Non-pigmented ciliary epithelial cell (primary cell): ENCODE measurements at regions not wholly inside any gene's neighbourhood (a gene's known extent, or its start where the extent isn't known, plus 50 kb on each side); places are given as distances from the start of the nearest gene placed in this dataset.

Experiments used
- DNase-seq: peaks from one replicate; pipeline ENCODE4 v3.0.0-alpha.2; 2010; ENCODE audit warnings: low read depth

DNA sequence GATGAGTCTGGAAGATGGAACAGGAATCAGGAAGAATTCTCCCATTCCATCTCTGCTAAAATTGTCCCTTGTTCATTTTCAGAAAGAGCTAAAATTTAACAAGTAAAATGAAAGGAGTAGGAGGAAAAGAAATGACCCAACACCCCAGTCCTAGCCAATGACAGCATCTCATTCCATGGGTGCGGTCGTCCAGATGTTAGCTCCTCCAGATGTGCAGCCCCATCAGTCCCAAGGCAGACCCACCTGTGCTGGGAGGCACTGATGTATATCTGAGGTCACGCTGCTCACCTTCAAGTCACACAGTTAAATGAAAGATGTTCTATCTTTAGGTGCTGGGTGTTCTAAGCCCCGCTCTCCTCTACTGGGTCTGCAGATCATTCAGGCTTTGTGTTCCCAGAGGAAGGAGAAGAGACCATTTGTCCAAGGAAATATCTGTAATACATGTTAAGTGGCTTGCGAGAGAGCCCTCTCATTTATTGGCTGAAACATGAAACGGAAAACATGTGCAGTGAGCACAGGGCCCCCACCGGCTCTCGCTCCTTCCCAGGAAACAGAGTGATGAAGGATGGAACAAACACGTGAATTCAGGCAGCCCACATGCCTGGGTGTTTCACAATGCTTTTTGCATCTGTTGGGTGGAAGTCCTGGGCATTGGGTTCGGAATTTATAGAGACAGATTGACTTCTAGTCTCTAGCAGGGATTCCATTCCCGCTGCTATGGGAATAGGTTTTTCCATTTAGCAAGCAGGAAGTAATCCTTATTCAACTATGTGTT, 294.6 kb downstream of the NUAK1 start:
- no peak for DNase-seq

DNA sequence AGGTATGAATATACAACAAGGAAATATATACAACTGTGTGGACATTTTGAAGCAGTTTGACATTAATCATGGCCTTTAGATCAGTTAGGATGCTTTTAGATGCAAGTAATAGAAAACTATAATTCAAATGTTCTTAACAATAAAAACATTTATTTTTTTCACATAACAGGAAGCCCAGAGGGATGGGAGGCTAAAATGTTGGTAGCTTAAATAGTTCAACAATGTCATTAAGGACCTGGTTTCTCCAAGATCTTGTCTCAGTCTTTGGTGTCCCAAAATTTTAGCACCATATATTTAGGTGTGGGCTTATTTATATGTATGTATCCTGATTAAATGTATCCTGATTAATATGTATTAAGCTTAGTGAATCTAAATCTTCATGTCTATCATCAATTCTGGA, 292.4 kb downstream of the NUAK1 start:
- no peak for DNase-seq

DNA sequence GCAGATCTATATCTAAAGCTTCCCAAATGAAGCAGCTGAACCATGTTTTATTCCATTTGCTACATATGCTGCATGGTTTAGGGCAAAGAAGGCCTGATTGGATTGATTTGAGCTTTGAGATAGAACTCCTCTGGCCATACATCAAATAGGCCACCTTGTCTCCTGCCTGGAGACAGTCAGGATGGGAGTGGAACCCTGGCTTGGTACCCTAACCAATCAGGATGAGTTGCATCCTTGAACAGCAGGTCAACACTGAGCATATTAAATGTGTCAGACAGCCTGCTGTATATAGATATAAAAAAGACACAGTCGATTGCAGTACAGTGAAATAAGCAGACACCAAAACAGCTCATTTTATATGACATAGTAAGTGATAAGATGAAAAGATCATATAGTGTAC, 291.7 kb downstream of the NUAK1 start:
- no peak for DNase-seq

DNA sequence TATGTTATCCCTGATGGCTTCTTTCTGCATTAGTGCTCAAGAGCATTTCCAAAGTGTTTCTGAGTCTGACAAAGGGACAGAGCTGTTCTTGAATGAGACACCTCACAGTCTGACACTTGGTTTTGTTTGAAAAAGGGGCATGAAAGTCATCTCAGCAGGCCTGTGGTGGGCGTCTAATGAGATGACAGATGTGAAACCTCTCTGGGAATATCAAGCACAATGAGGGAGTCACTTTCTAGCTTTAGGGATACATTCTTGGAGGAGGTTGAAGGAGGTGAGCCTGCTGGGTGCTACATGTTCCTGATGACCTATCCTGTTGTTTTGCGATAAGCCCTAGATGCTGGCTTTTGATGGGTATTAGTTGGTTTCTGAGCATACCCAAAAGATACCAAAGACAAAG, 290.5 kb downstream of the NUAK1 start:
- no peak for DNase-seq

DNA sequence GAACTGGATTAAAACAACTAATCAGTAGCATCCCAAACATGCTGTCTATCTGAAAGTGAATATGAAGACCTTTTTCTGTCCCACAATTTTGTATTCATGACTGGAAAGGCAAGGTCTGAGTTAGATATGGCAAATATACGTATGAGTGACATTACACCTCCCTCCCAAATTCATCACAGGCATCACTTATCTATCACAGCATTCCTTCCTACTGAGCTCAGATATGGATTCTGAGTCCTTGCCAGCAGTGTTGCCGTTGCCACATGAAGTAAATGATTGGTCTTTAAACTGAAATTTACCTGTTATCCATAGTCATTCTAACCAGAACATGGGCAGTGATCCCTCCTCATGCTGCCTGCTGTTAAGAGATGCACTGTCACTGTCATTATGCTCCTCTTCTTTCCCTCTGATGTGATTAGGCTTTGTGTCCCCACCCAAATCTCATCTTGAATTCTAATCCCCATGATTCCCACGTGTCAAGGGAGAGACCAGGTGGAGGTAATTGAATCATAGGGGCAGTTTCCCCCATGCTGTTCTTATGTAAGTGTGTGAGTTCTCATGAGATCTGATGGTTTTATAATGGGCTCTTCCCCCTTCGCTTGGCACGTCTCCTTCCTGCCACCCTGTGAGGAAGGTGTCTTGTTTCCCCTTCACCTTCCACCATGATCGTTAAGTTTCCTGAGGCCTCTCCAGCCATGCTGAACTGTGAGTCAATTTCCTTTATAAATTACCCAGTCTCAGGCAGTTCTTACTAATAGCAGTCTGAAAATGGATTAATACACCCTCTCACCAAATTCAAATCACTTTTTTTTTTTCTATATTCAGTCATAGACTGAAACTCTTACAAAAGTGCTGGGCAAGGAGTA, 288.4 kb downstream of the NUAK1 start:
- DNase-seq, result no peak

DNA sequence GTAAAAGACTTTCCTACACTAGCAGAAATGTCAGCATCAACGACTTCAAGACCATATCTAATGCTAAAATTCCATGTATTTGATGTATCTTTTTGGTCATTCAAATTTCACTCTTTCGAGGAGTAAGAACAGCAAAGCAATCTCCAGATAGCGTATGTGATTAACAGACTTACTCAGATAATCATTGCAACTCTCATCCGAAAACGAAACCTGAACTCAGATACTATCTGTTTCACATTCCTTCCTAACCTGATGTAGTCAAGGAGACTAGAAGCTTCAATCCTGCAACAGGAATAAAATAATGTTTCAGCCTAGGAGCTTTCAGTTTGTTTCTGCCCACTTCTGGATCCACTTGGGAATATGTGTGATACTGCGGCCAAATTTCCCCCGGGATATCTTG, 286.3 kb downstream of the NUAK1 start:
- DNase-seq, result no peak

DNA sequence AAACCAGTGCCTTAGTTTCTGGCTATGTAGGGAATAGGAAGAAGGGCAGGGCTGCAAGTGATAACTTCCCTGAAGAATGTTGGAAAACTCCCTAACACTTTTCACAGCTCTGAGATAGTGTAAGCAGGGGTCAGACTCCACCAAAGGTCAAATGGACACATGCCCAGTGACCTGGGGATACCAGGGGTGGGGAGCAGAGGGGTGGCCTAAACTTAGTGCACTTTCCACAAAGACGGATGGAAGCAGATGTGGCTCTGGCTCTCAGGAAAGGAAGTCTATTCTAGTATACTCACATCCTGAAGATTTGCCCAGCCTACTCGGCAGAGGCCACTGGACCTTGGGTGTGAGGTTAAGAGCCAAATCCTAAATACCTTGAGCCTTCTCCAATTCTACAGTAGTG, 285.8 kb downstream of the NUAK1 start:
- DNase-seq, result no peak

DNA sequence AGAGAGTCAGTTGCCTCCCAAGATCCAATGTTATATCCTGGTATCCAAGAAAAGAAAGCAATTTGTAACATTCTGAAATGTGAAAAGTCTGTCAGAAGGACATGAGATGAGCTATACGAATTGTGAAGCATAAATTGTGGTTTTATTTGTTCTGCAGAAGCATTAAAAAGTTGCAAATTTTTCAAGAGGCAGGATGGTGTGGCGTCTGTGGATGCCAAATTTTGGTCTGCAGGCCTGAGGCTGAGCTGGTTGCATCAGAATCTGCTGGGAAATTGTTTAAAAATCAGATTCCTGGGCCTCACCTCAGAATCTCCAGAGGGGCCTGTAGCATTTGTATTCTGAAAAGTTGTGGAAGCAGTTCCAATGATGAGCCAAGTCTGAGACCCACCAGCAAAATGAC, 284.7 kb downstream of the NUAK1 start:
- no peak for DNase-seq

DNA sequence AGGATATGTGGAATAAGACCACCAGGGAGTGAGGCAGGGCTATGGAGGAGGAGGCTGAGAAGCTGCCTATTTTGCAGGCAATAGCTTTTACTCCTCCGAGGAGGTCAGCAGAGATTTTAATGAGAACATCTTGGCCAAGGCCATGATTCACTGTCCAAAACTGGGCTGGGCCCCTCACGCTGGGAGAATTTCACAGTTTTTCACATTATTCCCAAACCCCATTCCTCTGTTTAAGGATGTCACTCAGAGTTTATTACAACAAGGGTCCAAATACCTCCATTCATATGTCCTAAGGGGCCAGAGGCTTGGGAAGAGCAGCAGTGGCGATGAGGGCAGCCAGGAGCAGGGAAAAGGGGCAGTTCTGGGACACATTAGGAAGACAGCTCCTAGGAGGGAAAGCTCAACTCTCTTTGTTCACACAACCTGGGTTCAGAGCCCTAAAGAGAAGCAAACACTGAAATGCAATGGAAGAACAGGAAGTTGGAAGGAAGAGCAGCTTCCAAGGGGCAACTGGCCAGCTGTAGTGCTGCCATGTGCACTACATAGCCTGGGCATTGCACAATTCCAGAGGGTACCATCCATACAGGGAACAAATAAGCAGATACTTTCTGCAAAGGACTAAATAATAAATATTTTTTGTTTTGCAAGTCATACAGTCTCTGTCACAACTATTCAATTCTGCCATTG, 283.2 kb downstream of the NUAK1 start:
- DNase-seq, result no peak

DNA sequence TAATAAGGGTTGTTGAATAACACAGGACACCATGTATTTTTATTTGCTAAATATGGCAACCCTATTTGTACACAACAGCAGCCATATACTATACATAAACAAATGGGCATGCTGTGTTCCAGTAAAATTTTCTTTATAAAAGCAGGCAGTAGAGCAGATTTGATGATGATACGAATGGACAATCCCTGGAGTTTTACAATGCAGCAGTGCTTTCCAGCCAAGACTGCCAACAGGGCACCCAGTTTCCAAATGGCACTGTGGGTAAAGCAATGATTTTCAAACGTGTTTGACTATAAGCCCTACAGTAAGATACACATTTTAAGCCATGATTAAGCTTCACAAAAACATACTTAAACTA, 282.7 kb downstream of the NUAK1 start:
- DNase-seq, result no peak

DNA sequence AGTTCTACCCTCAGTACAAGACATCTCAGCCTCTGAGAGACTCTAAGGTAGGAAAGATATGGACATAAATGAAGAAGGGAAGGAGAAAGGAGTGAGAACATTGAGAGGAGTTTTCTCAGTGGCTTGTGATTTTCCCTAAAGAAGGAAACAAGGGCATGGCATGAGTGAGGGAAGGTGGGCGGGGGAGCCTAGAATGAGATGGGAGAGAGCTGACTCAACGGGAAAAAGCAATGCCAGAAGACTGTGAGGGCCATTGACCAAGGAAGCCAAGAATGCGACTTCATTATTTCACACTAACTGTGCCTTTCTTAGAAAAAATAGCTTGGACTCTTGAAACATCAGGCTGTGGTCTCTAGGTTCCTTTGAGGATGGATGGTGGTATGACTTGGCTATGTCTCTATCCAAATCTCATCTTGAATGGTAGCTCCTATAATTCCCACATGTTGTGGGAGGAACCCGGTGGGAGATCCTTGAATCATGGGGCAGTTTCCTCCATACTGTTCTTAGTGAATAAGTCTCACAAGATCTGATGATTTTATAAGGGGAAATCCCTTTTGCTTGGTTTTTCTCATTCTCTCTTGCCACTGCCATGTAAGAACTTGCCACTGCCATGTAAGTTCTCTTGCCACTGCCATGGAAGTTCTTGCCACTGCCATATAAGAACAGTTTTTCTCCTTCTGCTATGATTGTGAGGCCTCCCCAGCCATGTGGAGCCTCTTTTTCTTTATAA, 279.6 kb downstream of the NUAK1 start:
- DNase-seq, result no peak

DNA sequence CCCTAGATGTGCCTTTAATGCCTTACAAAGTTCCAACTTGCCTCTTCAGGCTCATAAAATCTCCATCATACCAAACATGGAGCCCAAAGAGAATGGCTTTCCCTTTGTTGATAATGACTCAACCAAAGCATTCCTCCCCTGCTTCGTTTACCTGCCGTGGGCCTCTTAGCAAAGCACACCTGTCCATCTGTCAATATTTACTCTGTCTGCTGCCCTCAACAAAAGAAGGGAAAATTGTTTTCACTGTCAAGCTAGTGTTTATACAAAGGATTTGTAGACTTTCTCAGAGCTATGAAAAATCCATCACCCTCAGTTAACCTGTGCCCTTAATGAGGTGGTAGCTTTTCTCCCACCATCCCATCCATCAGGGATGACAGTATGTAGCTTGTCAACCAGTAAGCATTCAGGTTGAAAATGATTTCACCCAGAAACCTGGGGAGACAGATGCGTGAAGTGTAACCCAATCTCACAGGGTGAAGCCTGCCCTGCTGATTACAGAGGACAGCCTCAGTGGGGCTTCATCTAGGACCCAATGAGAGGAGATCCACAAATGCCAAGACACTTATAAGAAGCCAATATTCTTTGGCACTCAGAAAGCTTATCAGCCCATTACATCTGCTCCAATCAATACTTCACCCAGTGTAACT, 278.1 kb downstream of the NUAK1 start:
- no peak for DNase-seq

DNA sequence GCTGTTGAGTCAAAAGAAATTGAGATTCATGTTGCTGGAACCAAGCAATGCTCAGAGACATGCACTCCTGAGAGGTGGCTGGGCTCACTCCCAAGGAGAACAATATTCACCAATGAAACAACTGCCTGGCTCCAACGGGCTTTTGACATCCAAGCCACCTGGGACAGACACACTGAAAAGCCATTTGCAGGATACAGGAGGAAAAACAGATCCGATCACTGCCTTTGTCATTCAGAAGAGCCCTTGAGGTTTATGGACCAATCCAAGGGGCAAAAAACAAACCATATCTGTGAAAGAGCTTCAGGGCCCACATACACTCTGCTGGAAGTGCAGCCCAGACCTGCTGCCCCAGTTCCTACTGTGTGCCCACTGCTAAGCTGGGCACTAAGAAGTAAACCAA, 277.5 kb downstream of the NUAK1 start:
- DNase-seq, result no peak

DNA sequence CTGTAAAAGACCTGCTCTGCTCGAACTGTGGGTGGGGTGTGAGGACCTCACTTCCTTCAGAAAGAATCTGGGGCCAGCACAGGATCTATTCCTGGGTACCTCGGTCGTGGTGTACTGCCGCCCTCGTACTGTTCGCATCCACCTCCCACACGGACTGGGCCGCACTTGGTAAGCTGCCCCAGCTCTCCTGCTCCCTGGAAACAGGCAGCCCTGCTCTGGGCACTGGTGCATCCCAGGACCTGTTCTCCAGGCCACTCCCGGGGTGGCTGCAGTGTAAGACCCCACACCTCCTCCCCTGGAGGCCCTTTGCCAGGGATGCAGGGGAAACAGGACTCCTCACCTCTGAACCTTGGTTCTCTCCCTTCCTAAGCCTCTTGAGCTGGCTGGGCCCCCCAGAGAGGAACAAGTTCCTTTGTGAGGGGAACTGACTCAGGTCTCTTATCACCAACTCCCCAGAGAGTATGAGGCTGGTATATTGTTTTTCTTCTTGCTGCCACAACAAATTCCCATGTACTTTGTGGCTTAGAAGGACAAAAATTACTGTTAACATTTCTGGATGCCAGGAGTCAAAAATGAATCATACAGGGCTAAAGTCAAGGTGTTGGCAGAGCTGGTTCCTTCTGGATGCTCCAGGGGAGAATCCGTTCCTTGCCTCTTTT, 276.5 kb downstream of the NUAK1 start:
- no peak for DNase-seq

DNA sequence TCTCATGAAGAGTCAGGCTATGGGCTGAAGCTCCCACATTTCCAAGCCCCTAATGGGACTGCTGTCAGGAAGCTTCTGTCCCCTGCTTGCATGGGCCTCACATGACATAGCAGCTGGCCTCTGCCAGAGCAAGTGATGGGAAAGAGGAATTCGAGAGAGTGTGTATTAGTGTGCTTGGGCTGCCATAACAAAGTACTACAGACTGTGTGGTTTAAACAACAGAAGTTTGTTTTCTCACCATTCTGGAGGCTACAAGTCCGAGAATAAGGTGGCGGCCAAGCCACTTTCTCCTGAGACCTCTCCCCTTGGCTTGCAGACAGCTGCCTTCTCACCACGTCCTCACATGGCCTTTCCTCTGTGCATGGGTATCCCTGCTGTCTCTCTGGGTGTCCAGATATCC, 274.4 kb downstream of the NUAK1 start:
- DNase-seq, result no peak

DNA sequence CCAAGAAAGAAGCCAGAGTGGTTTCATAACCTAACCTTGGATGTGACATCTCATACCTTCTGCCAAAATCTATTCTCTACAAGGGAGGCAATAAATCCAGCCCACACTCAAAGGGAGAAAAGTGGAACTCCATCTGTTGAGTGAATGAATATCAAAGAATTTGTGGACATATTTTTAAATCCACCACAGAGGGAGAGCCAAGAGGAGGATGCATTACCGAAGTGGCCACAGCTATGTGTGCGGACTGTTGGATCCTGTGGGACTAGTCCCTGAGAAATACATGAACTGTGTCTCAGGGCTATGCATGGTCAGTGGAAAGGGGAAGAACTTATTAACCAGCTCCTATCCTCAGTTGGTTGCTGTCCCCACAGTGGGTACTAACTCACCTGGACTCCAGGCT, 273.9 kb downstream of the NUAK1 start:
- no peak for DNase-seq

DNA sequence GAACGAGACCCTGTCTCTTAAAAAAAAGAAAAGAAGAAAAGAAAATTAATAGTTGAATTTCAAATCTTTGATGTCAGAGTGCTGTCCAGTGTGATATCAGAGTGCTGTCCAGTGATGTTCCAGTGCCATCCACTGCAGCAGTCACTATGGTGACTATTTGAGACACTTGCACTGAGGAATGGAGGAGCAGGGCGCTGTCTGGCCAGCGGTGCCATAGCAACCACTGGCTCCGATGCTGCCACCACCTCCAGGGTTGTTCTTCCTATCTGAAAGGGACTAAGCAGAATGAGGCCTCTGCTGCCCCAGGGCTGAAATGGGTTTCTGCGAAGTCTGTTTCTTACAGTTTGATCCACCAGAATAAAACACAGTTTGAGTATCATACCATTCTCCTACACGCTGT, 272.9 kb downstream of the NUAK1 start:
- DNase-seq, result no peak

DNA sequence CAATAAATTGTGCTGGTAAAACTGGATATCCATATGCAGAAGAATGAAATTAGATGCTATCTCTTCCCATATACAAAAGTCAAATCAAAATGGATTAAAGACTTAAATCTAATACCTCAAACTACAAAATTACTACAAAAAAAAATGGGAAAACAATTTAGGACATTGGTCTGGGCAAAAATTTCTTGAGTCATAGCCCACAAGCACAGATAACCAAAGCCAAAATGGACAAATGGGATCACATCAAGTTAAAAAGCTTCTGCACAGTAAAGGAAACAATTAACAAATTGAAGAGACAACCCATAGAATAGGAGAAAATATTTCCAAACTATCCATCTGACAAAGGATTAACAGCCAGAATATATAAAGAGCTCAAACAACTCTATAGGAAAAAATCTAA, 264.6 kb downstream of the NUAK1 start:
- DNase-seq, result no peak

DNA sequence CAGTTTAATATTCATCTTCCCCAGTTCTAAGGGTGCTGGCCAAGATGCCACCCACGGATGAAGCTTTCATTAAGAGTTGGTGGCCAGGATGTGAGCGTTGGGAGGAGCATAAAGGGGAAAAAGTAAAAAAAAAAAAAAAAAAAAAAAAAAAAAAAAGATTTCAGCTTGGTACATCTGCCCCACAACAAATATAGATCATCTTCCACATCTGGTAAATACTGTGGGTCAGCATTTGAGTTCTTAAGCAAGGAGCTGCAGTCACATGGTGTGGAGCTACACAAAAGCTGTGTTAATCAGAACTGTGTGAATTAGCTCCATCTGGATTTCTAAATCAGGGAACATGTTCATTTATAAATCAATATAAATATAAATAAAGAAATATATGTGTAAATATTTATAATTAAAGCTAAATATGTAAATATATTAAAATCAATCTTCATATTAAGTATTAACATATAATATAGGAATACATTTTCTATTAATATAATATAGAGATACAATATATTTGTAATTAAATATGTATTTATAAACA, 262.3 kb downstream of the NUAK1 start:
- no peak for DNase-seq

DNA sequence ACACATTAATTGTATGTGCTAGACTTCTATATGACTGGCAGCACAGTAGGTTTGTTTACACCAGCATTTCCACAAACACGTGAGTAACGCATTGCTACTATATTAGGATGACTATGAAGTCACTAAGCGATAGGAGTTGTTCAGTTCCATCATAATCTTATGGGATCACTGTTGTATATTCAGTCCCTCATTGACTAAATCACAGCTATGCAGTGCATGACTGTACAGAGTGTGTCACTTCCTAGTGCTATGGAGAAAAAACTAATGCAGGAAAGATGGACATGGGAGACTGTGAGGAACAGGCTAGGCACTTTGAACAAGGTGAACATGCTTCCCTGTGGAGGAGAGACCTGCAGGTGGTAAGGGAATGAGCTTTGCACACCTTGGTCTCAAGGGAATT, 259.8 kb downstream of the NUAK1 start:
- DNase-seq, result no peak

DNA sequence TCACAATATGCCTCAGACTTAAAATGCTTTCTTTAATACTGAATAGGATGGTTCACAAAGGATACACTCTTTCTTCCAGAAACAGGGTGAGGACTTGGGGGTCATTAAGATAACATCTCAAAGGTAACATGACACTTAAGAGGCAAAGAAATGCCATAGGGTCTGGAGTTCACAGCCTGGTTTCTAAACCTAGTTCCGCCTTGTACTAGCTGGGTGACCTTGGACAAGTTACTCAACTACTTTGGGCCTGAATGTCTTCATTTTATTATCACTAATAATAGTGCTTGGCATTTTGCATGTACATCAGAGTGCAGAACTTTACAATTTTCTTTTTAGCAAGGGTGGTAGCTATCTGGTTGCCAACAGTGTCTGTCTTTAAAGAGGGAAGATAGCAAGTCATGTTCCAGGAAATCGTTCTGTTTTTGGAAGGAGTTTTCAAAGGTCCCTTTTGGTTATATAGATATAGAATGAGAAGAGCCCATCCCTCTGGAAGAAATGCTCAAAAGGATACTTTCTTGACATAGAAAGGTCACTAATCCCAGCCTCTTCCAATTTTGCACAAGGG, 257.8 kb downstream of the NUAK1 start:
- no peak for DNase-seq
